CD4-positive, alpha-beta T cell (primary cell): ENCODE measurements at regions not wholly inside any gene's neighbourhood (a gene's known extent, or its start where the extent isn't known, plus 50 kb on each side); places are given as distances from the start of the nearest gene placed in this dataset.
"Not testable (repeated sequence)": the region's sequence is repeated elsewhere in the genome, so short reads cannot be mapped to it uniquely, and the experiment has no call there.

Source experiments
- ATAC-seq: fragments of 200-7000 bp; cut with Tn5 transposase; one replicate; pipeline ENCODE4 v1.10.0; 2022; ENCODE audit warnings: mild to moderate bottlenecking; ENCODE audit not compliant: poor library complexity
- CTCF ChIA-PET: fragments of 350-600 bp; sonication (Branson Sonifier 250); formaldehyde crosslinking; loops from one replicate; lab custom pipeline; 2021; ENCODE audit warnings: antibody characterized with exemption, inconsistent platforms; lab: Charles Lee
- POLR2A ChIA-PET: fragments of 350-600 bp; sonication (Branson Sonifier 250); formaldehyde crosslinking; loops from one replicate; lab custom pipeline; 2021; ENCODE audit warnings: antibody characterized with exemption, inconsistent platforms; lab: Charles Lee
- DNase-seq, 14 experiments: peaks; one replicate each; pipeline ENCODE4 v3.0.0-alpha.2; 2013 to 2020; ENCODE audit warnings: mixed read lengths in 2 of 14
- H3K27ac ChIP-seq, 2 donors: one replicate each; pipeline versions ENCODE4 v1.5.1 to v1.7.0; 2013; ENCODE audit warnings: low read length in 2 of 2, low read depth in 1 of 2, mild to moderate bottlenecking in 1 of 2
- H3K27me3 ChIP-seq, 2 experiments: 1 replicate in 1 of 2; 2 replicates in 1 of 2; pipeline versions ENCODE4 v1.6.1 to v1.7.0; 2013; ENCODE audit warnings: low read length in 2 of 2, control low read depth in 1 of 2, mild to moderate bottlenecking in 1 of 2, moderate library complexity in 1 of 2; ENCODE audit not compliant: insufficient read depth in 2 of 2, control insufficient read depth in 1 of 2
- H3K36me3 ChIP-seq: one replicate; pipeline ENCODE4 v1.6.1; 2013; ENCODE audit warnings: low read length, control low read depth; ENCODE audit not compliant: insufficient read depth
- H3K4me1 ChIP-seq: one replicate; pipeline ENCODE4 v1.6.1; 2013; ENCODE audit warnings: low read length, control low read depth; ENCODE audit not compliant: insufficient read depth
- H3K4me3 ChIP-seq: one replicate; pipeline ENCODE4 v1.5.1; 2013; ENCODE audit warnings: mild to moderate bottlenecking, low read length, moderate library complexity
- H3K9me3 ChIP-seq, 2 experiments: 1 replicate in 1 of 2; 2 replicates in 1 of 2; pipeline versions ENCODE4 v1.6.1 to v1.7.0; 2013; ENCODE audit warnings: low read length in 2 of 2, mild to moderate bottlenecking in 2 of 2, control low read depth in 1 of 2, moderate library complexity in 1 of 2; ENCODE audit not compliant: control insufficient read depth in 1 of 2, insufficient read depth in 1 of 2
- H3K27ac Mint-ChIP-seq: one replicate; pipeline ENCODE4 v1.8.0; 2020; ENCODE audit warnings: mixed read lengths
- H3K27me3 Mint-ChIP-seq: one replicate; pipeline ENCODE4 v1.8.0; 2021; ENCODE audit warnings: mixed read lengths
- H3K36me3 Mint-ChIP-seq: one replicate; pipeline ENCODE4 v1.8.0; 2021; ENCODE audit warnings: low read depth, mixed read lengths
- H3K4me1 Mint-ChIP-seq: one replicate; pipeline ENCODE4 v1.8.0; 2021; ENCODE audit warnings: low read depth, mixed read lengths
- H3K4me3 Mint-ChIP-seq: one replicate; pipeline ENCODE4 v1.8.0; 2020; ENCODE audit warnings: mild to moderate bottlenecking, mixed read lengths
- H3K9me3 Mint-ChIP-seq: one replicate; pipeline ENCODE4 v1.8.0; 2020; ENCODE audit warnings: mixed read lengths
- intact Hi-C, 2 experiments: fragments of 100-400 bp; cut with DNase I in 1 of 2; cut with micrococcal nuclease in 1 of 2; formaldehyde crosslinking; loops; one replicate each; pipeline versions ENCODE4 v1.15.1 to v1.9.0; 2023 to 2025; cut with DNase I, micrococcal nuclease
- TF ChIP-seq, protein P1 (sequence below): fragments of 200-600 bp; IDR thresholded peaks from one replicate; pipeline ENCODE4 v1.8.0; 2022; ENCODE audit warnings: antibody characterized with exemption, mild to moderate bottlenecking

- Mint-ChIP-seq H3K4me1 (no peaks in the 10 kb centered on the region), H3K27me3 (no peaks in the 10 kb centered on the region), H3K36me3 (no peaks in the 10 kb centered on the region), H3K9me3 (no peaks in the 10 kb centered on the region), H3K4me3 (no peak overlapping the region), H3K27ac (no peak overlapping the region)
- intact Hi-C loops, result no loop called here
- Histone ChIP-seq H3K4me1 (no peaks in the 10 kb centered on the region), H3K27me3 (no peaks in the 10 kb centered on the region), H3K9me3 (peaks cover 0 to 7% of the 10 kb centered on the region in 2 experiments), H3K4me3 (no peak overlapping the region), H3K36me3 (no peaks in the 10 kb centered on the region), H3K27ac (no peak overlapping the region)
- TF ChIP-seq, protein P1, sequence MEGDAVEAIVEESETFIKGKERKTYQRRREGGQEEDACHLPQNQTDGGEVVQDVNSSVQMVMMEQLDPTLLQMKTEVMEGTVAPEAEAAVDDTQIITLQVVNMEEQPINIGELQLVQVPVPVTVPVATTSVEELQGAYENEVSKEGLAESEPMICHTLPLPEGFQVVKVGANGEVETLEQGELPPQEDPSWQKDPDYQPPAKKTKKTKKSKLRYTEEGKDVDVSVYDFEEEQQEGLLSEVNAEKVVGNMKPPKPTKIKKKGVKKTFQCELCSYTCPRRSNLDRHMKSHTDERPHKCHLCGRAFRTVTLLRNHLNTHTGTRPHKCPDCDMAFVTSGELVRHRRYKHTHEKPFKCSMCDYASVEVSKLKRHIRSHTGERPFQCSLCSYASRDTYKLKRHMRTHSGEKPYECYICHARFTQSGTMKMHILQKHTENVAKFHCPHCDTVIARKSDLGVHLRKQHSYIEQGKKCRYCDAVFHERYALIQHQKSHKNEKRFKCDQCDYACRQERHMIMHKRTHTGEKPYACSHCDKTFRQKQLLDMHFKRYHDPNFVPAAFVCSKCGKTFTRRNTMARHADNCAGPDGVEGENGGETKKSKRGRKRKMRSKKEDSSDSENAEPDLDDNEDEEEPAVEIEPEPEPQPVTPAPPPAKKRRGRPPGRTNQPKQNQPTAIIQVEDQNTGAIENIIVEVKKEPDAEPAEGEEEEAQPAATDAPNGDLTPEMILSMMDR, result no peak
- CTCF ChIA-PET, result no interaction called here
- no peak for ATAC-seq
- POLR2A ChIA-PET, result no interaction called here
- no peak for DNase-seq
Observed at GRCh38 chr7:122248472-122248871, 56.1 kb downstream of the FEZF1 start.

- intact Hi-C loops, POLR2A ChIA-PET, H3K27ac ChIP-seq: not testable (repeated sequence)
Observed at GRCh38 chr7:122238729-122239128, 65.8 kb downstream of the FEZF1 start.

GRCh38 chr7:122238297-122238696 lies 66.3 kb downstream of the FEZF1 start:
- POLR2A ChIA-PET, H3K27me3 Mint-ChIP-seq, H3K9me3 Mint-ChIP-seq: not testable (repeated sequence)

More at GRCh38 chr7:122238729-122239128, 65.8 kb downstream of the FEZF1 start:
- H3K36me3 Mint-ChIP-seq, H3K4me3 ChIP-seq, DNase-seq, ATAC-seq, H3K4me1 Mint-ChIP-seq, H3K4me1 ChIP-seq, H3K36me3 ChIP-seq, H3K27me3 Mint-ChIP-seq, H3K27me3 ChIP-seq, H3K27ac Mint-ChIP-seq, H3K4me3 Mint-ChIP-seq, H3K9me3 Mint-ChIP-seq, H3K9me3 ChIP-seq: not testable (repeated sequence)
- CTCF ChIA-PET, result interaction anchor here (1.1 kb wide), 1 partner anchor 14 kb away, joined by 3 read pairs; no protein-coding TSS in a partner anchor

GRCh38 chr7:122225874-122226273 lies 78.7 kb downstream of the FEZF1 start:
- intact Hi-C loops, result no loop called here
- H3K4me3 ChIP-seq, result no peak overlapping the region
- DNase-seq, result no peak
- POLR2A ChIA-PET, result no interaction called here
- H3K27me3 Mint-ChIP-seq, result no peaks in the 10 kb centered on the region
- no peaks in the 10 kb centered on the region for H3K4me1 Mint-ChIP-seq
- TF ChIP-seq, protein P1, result no peak
- H3K27ac ChIP-seq, result no peak overlapping the region
- CTCF ChIA-PET, result no interaction called here
- H3K4me3 Mint-ChIP-seq, result no peak overlapping the region
- H3K36me3 ChIP-seq, result no peaks in the 10 kb centered on the region
- H3K36me3 Mint-ChIP-seq, result no peaks in the 10 kb centered on the region
- ATAC-seq, result no peak
- H3K27ac Mint-ChIP-seq, result no peak overlapping the region
- no peaks in the 10 kb centered on the region for H3K9me3 Mint-ChIP-seq
- no peaks in the 10 kb centered on the region for H3K9me3 ChIP-seq
- H3K27me3 ChIP-seq, result no peaks in the 10 kb centered on the region
- no peaks in the 10 kb centered on the region for H3K4me1 ChIP-seq

More at GRCh38 chr7:122238297-122238696, 66.3 kb downstream of the FEZF1 start:
- H3K27ac Mint-ChIP-seq, H3K4me3 Mint-ChIP-seq, DNase-seq, H3K27ac ChIP-seq, H3K27me3 ChIP-seq, H3K4me1 ChIP-seq, H3K4me3 ChIP-seq, ATAC-seq, H3K36me3 ChIP-seq, H3K9me3 ChIP-seq, intact Hi-C loops, H3K4me1 Mint-ChIP-seq, H3K36me3 Mint-ChIP-seq: not testable (repeated sequence)
- CTCF ChIA-PET, result interaction anchor here (1.1 kb wide), 1 partner anchor 13 kb away, joined by 3 read pairs; no protein-coding TSS in a partner anchor
